MM.1S (cell line): ENCODE measurements at regions not wholly inside any gene's neighbourhood (a gene's known extent, or its start where the extent isn't known, plus 50 kb on each side); places are given as distances from the start of the nearest gene placed in this dataset.

ENCODE experiments used
- DNase-seq: peaks from one replicate; pipeline ENCODE4 v3.0.0-alpha.2; 2015
- H2AFZ ChIP-seq: fragments of 300-600 bp; sonication (generic); 2 replicates; pipeline ENCODE4 v1.6.0; 2016; ENCODE audit warnings: antibody characterized with exemption, low read length
- H3F3A ChIP-seq: fragments of 300-600 bp; sonication (generic); 2 replicates; pipeline ENCODE4 v1.6.1; 2016; ENCODE audit warnings: mild to moderate bottlenecking, antibody characterized with exemption, low read length, moderate library complexity, mixed read lengths; ENCODE audit not compliant: insufficient read depth
- H3K27ac ChIP-seq: fragments of 300-600 bp; sonication (generic); 2 replicates; pipeline ENCODE4 v1.5.1; 2016; ENCODE audit warnings: mild to moderate bottlenecking, low read length
- H3K27me3 ChIP-seq: fragments of 300-600 bp; sonication (generic); replicated peaks from 2 replicates; pipeline ENCODE4 v1.6.0; 2016; ENCODE audit warnings: low read length; ENCODE audit not compliant: insufficient read depth
- H3K36me3 ChIP-seq: fragments of 300-600 bp; sonication (generic); replicated peaks from 2 replicates; pipeline ENCODE4 v1.6.1; 2016; ENCODE audit warnings: mild to moderate bottlenecking, low read length, mixed read lengths; ENCODE audit not compliant: insufficient read depth
- H3K4me1 ChIP-seq: fragments of 300-600 bp; sonication (generic); 2 replicates; pipeline ENCODE4 v1.6.1; 2016; ENCODE audit warnings: low read length, mixed read lengths
- H3K4me2 ChIP-seq: fragments of 300-600 bp; sonication (generic); 2 replicates; pipeline ENCODE4 v1.6.0; 2016; ENCODE audit warnings: low read depth, low read length
- H3K4me3 ChIP-seq: fragments of 300-600 bp; sonication (generic); 2 replicates; pipeline ENCODE4 v1.5.1; 2016; ENCODE audit warnings: low read length, mixed read lengths
- H3K79me2 ChIP-seq: fragments of 300-600 bp; sonication (generic); 2 replicates; pipeline ENCODE4 v1.6.1; 2016; ENCODE audit warnings: mixed run types, low read length, mixed read lengths
- H3K9ac ChIP-seq: fragments of 300-600 bp; sonication (generic); 2 replicates; pipeline ENCODE4 v1.6.1; 2016; ENCODE audit warnings: low read length, mixed read lengths
- H3K9me2 ChIP-seq: fragments of 300-600 bp; sonication (generic); replicated peaks from 2 replicates; pipeline ENCODE4 v1.6.1; 2016; ENCODE audit warnings: mild to moderate bottlenecking, low read length, mixed read lengths; ENCODE audit not compliant: insufficient read depth
- H3K9me3 ChIP-seq: fragments of 300-600 bp; sonication (generic); replicated peaks from 2 replicates; pipeline ENCODE4 v1.6.1; 2016; ENCODE audit warnings: mild to moderate bottlenecking, low read length, mixed read lengths; ENCODE audit not compliant: insufficient read depth
- H4K20me1 ChIP-seq: fragments of 300-600 bp; sonication (generic); 2 replicates; pipeline ENCODE4 v1.6.1; 2016; ENCODE audit warnings: mild to moderate bottlenecking, low read length, moderate library complexity, mixed read lengths; ENCODE audit not compliant: insufficient read depth
- CTCF ChIP-seq: fragments of 300-600 bp; sonication (generic); IDR thresholded peaks from 2 replicates; pipeline ENCODE4 v1.5.1; 2016; ENCODE audit warnings: antibody characterized with exemption, low read length, mixed read lengths
- EZH2 ChIP-seq: fragments of 300-600 bp; sonication (generic); optimal IDR thresholded peaks from 2 replicates; pipeline ENCODE3; 2017; ENCODE audit warnings: low read depth, mild to moderate bottlenecking, antibody characterized with exemption, low read length, mixed read lengths
- EZH2phosphoT487 ChIP-seq: fragments of 300-600 bp; sonication (generic); IDR thresholded peaks from 2 replicates; pipeline ENCODE4 v1.6.1; 2018; ENCODE audit warnings: antibody characterized with exemption, low read length

GRCh38 chr21:14736162-14736561 is 190.0 kb upstream of the SAMSN1 start:
- no peaks in the 10 kb centered on the region for H3K79me2 ChIP-seq
- no peaks in the 10 kb centered on the region for H3K9me2 ChIP-seq
- no peak overlapping the region for H3K4me3 ChIP-seq
- no peak for TF ChIP-seq EZH2phosphoT487
- no peak for TF ChIP-seq EZH2
- TF ChIP-seq CTCF, result no peak
- no peaks in the 10 kb centered on the region for H3K9me3 ChIP-seq
- H3F3A ChIP-seq, result peaks cover 5% of the 10 kb centered on the region; the same call in 1 of the 2 replicates
- peak; percentile 71 for DNase-seq
- H3K9ac ChIP-seq, result no peak overlapping the region
- H3K27ac ChIP-seq, result peak overlapping the region; percentile 15; the same call in 1 of the 2 replicates
- H4K20me1 ChIP-seq, result no peaks in the 10 kb centered on the region
- H3K4me2 ChIP-seq, result 0 out of 2 replicates have a peak overlapping the region, but pooled peaks have one; percentile 10
- peaks cover 22% of the 10 kb centered on the region for H3K4me1 ChIP-seq
- H3K36me3 ChIP-seq, result no peaks in the 10 kb centered on the region
- H2AFZ ChIP-seq, result no peak overlapping the region
- no peaks in the 10 kb centered on the region for H3K27me3 ChIP-seq

- Histone ChIP-seq H2AFZ (no peak overlapping the region), H3K4me2 (no peak overlapping the region), H3K9me3 (no peaks in the 10 kb centered on the region), H3K79me2 (no peaks in the 10 kb centered on the region), H3K27me3 (no peaks in the 10 kb centered on the region), H3K36me3 (no peaks in the 10 kb centered on the region), H3K4me1 (peaks cover 22% of the 10 kb centered on the region), H3K27ac (no peak overlapping the region), H3K4me3 (no peak overlapping the region), H3K9ac (no peak overlapping the region), H4K20me1 (no peaks in the 10 kb centered on the region), H3K9me2 (no peaks in the 10 kb centered on the region), H3F3A (peaks cover 5% of the 10 kb centered on the region; the same call in 1 of the 2 replicates)
- TF ChIP-seq EZH2, result no peak
- TF ChIP-seq EZH2phosphoT487, result no peak
- TF ChIP-seq CTCF, result no peak
- no peak for DNase-seq
These were observed 188.7 kb upstream of the SAMSN1 start for GRCh38 chr21:14734833-14735232.

DNA sequence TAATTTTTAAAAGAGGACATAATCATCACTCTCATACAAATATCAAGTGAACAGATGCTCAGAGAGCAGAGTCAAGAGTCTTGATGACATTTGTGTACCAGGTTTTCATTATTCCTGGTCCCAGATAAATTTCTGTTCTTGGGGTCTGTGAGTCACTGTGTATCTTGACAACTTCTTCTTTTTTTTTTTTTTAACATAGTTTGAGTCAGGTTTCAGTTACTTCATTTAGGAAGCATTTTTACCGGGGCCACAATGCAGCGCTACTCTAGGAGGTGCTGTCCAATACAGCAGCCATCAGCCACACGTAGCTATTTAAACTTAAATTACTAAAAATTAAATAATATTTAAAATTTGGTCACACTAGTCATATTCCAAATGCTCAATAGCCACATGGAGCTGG is 188.1 kb upstream of the SAMSN1 start:
- H3K79me2 ChIP-seq, result no peaks in the 10 kb centered on the region
- no peak for TF ChIP-seq EZH2phosphoT487
- no peak for TF ChIP-seq CTCF
- TF ChIP-seq EZH2, result no peak
- H3K36me3 ChIP-seq, result no peaks in the 10 kb centered on the region
- no peak for DNase-seq
- H3K9me3 ChIP-seq, result no peaks in the 10 kb centered on the region
- H3K4me2 ChIP-seq, result no peak overlapping the region
- H3K27ac ChIP-seq, result no peak overlapping the region
- H3K4me3 ChIP-seq, result no peak overlapping the region
- H3K9me2 ChIP-seq, result no peaks in the 10 kb centered on the region
- no peak overlapping the region for H3K9ac ChIP-seq
- H3K27me3 ChIP-seq, result no peaks in the 10 kb centered on the region
- H3K4me1 ChIP-seq, result peaks cover 22% of the 10 kb centered on the region
- no peak overlapping the region for H2AFZ ChIP-seq
- H4K20me1 ChIP-seq, result no peaks in the 10 kb centered on the region
- peaks cover 5% of the 10 kb centered on the region; the same call in 1 of the 2 replicates for H3F3A ChIP-seq
